BJ (cell line): ENCODE measurements at regions not wholly inside any gene's neighbourhood (a gene's known extent, or its start where the extent isn't known, plus 50 kb on each side); places are given as distances from the start of the nearest gene placed in this dataset.

ENCODE experiments used
- CTCF ChIA-PET: fragments of 350-600 bp; formaldehyde crosslinking; extraction: SDS; loops from one replicate; lab custom pipeline; 2021; ENCODE audit warnings: antibody characterized with exemption, inconsistent platforms; lab: Yijun Ruan, JAX
- POLR2A ChIA-PET: fragments of 300-600 bp; sonication (Branson Sonifier 250); formaldehyde crosslinking; extraction: SDS; loops from one replicate; lab custom pipeline; 2021; ENCODE audit warnings: antibody characterized with exemption; lab: Charles Lee
- DNase-seq: peaks from one replicate; pipeline ENCODE4 v3.0.0-alpha.2; 2011; ENCODE audit warnings: low read depth
- H3K27me3 ChIP-seq: 2 replicates; pipeline ENCODE4 v1.6.0; 2011; ENCODE audit warnings: low read length; ENCODE audit not compliant: control insufficient read depth, insufficient read depth
- H3K36me3 ChIP-seq: 2 replicates; pipeline ENCODE4 v1.5.1; 2011; ENCODE audit warnings: low read length; ENCODE audit not compliant: control insufficient read depth, insufficient read depth
- H3K4me3 ChIP-seq: 2 replicates; pipeline ENCODE4 v1.5.1; 2011; ENCODE audit warnings: low read depth, mild to moderate bottlenecking, control low read depth, low read length
- CTCF ChIP-seq: IDR thresholded peaks from 2 replicates; pipeline ENCODE4 v1.5.1; 2011; ENCODE audit warnings: low read depth, mild to moderate bottlenecking, control low read depth, inconsistent platforms, low read length, moderate library complexity; ENCODE audit not compliant: insufficient read depth

- Histone ChIP-seq H3K36me3 (no peaks in the 10 kb centered on the region), H3K27me3 (no peaks in the 10 kb centered on the region), H3K4me3 (no peak overlapping the region)
- ChIA-PET CTCF (no interaction called here), POLR2A (no interaction called here)
- DNase-seq = no peak
- no peak for TF ChIP-seq CTCF
Observed at GRCh38 chr13:84208246-84208910, 326.1 kb upstream of the SLITRK1 start.

GRCh38 chr13:84207509-84207908, 325.2 kb upstream of the SLITRK1 start:
- no peaks in the 10 kb centered on the region for H3K27me3 ChIP-seq
- ChIA-PET CTCF (no interaction called here), POLR2A (no interaction called here)
- H3K36me3 ChIP-seq = no peaks in the 10 kb centered on the region
- no peak for DNase-seq
- no peak for TF ChIP-seq CTCF
- H3K4me3 ChIP-seq = no peak overlapping the region

GRCh38 chr13:84200971-84201370, 318.7 kb upstream of the SLITRK1 start:
- DNase-seq = no peak
- Histone ChIP-seq H3K4me3 (no peak overlapping the region), H3K36me3 (no peaks in the 10 kb centered on the region), H3K27me3 (no peaks in the 10 kb centered on the region)
- no peak for TF ChIP-seq CTCF
- ChIA-PET POLR2A (no interaction called here), CTCF (no interaction called here)

- POLR2A ChIA-PET = interaction anchor here (0.6 kb wide), 1 partner anchor 57 kb away, joined by 4 read pairs; no protein-coding TSS in a partner anchor
- no peaks in the 10 kb centered on the region for H3K36me3 ChIP-seq
- CTCF ChIA-PET = no interaction called here
- peak; percentile 81 for DNase-seq
- no peak for TF ChIP-seq CTCF
- no peaks in the 10 kb centered on the region for H3K27me3 ChIP-seq
- no peak overlapping the region for H3K4me3 ChIP-seq
Observed at GRCh38 chr13:84192125-84192524, 309.9 kb upstream of the SLITRK1 start.

GRCh38 chr13:84191139-84191538, 308.9 kb upstream of the SLITRK1 start:
- ChIA-PET POLR2A (no interaction called here), CTCF (no interaction called here)
- TF ChIP-seq CTCF = no peak
- H3K4me3 ChIP-seq = no peak overlapping the region
- no peaks in the 10 kb centered on the region for H3K27me3 ChIP-seq
- DNase-seq = no peak
- no peaks in the 10 kb centered on the region for H3K36me3 ChIP-seq
